ENCODE measurements at regions not wholly inside any gene's neighbourhood (a gene's known extent, or its start where the extent isn't known, plus 50 kb on each side); places are given as distances from the start of the nearest gene placed in this dataset.
"Not testable (repeated sequence)": the region's sequence is repeated elsewhere in the genome, so short reads cannot be mapped to it uniquely, and the experiment has no call there.

DNA sequence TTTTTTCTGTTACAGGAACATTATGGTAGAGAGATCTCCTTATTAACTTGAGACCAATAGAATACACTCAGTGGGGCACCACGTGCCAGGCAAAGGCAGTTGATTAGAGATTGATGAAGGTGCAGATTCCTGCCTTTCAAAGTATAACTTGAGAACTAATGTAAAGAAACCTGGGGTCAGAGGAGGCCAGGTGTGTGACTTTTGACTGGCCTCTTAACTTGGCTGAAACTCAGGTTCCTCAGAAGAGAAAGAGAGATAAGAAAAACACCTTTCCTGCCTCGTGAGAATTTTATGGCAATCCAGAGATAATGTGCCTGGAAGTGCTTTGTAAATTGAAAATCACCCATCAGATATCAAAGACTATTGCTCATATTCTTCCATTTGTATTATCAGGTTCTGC, 110.7 kb upstream of the GZMB start:
- DNase-seq (ENCODE audit: low spot score): no peak

GRCh38 chr14:24741871-24742270, 107.9 kb upstream of the GZMB start:
- no peak for DNase-seq (ENCODE audit: low spot score)

- DNase-seq (ENCODE audit: low spot score): no peak
Observed at GRCh38 chr14:24735984-24736630, 102.1 kb upstream of the GZMB start.

DNA sequence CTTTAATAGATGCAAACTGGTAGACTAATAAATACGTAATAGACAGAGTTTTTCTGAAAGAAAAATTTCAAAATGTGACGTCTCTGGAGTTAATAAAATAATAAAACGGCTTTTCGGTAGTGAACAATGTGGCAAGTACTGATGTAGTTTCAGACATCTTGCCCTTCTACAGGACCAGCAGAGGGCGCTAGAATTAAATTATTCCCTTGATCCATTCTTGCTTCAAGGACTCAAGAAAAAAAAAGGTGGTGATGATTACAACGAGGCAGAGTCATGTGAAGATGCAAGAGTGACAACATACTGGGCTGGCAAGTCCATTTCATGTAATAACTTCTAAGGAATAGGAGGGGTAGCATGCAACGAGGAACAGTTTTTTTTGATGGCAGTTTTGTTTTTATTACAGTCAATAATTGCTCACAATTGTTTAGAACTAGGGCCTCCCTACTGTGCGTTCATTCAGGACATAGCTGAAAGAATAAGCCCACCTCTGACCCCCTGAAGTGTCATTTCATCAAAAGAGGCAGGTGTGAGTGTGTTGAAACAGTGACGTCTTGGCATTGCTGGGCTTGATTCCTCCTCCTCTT, 101.0 kb upstream of the GZMB start:
- peak; percentile 86 for DNase-seq (ENCODE audit: low spot score)

- DNase-seq (ENCODE audit: low spot score): no peak
Observed at GRCh38 chr14:24726480-24726879, 92.5 kb upstream of the GZMB start.

- no peak for DNase-seq (ENCODE audit: low spot score)
Observed at GRCh38 chr14:24725311-24725710, 91.3 kb upstream of the GZMB start.

GRCh38 chr14:24721775-24722174, 87.8 kb upstream of the GZMB start:
- DNase-seq (ENCODE audit: low spot score): no peak

GRCh38 chr14:24715239-24715638, 81.2 kb upstream of the GZMB start:
- no peak for DNase-seq (ENCODE audit: low spot score)

DNA sequence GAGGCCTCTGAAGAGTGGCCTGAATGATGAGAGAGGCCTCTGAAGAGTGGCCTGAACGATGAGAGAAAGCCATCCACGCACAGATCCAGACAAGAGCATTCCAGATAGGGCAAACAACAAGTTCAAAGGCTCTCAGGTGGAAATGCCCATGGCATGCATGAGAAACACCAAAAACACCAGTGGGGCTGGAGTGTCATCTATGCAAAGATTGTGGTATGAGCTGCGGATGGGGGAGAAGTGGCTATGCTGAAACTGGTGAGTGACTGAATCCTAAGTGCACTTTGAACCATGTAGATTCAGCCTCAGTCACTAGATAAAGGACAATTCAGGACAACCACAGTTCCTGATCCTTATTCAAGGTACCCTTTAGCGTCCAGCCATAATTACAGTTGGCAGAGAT, 79.4 kb upstream of the GZMB start:
- DNase-seq (ENCODE audit: low spot score): no peak

GRCh38 chr14:24712909-24713308, 78.9 kb upstream of the GZMB start:
- no peak for DNase-seq (ENCODE audit: low spot score)

GRCh38 chr14:24712374-24712773, 78.4 kb upstream of the GZMB start:
- DNase-seq (ENCODE audit: low spot score): no peak

DNA sequence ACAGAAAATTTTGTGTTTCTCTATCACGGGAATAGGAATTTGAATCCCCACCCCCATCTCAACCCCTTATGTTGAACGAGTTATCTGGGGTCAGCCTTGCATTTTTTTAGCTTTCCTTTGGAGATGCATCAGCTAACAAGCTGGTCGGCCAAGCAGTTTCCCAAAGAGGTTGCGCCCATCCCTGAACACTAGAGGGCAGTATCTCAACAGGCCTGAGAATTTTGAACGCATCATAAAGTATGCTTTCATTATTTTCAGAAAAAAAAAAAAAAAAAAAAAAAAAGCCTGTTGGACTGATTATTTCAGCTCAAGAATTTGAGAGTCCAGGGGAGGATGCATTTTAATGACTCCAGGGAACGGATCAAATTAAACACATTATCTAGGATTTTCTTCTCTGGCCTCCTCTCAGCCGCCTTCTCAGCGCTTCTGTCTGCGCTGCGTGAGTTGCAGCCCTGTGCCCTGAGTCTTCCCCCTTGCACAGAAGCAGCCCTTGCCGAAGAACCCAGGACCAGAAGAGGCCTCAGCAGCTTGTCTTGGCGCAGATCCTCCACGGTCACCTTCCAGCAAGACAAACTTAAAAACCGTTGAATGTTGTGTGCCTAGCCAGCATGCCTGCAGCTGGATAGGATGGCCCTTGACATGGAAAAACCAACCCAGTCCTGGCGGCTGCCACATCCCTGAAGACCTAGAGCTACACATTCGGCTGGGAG, 76.6 kb upstream of the GZMB start:
- peak; percentile 82 for DNase-seq (ENCODE audit: low spot score)

DNA sequence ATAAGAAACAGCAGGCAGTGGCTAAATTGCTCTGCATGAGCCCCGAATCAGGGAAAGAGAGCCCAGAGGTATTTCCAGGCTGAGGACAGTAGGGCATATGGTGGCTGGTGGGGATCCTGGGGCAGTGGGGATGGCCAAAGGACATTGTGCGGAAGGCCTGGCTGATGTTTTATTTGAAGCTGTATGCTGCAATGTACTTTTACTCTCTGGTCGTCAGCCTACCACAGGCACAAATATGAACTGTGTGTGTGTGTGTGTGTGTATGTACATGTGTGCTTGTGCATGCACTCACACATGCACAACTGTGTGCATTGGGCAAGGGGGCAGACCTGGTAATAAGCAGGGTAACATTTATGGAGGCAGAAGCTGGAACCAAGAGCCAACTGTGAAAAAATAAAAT, 74.7 kb upstream of the GZMB start:
- no peak for DNase-seq (ENCODE audit: low spot score)

DNA sequence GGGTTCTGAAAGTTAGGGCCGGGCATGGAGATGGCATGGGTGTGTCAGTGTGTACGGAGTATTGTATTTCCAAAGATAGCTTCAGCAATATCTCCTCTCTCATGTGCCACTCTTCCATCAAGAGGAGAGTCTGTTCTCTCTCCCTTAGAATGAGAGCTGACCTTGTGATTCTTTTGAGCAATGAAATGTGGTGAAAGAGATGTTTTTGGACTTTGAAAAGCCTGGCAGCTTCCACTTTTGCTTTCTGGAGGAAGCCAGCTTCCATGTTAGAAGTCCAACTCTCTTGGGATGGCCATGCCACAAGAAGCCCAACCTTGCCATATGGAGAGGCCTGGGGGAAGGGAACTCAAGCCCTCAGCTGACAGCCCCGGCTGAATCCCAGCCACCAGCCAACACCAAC, 72.4 kb upstream of the GZMB start:
- DNase-seq (ENCODE audit: low spot score): no peak

DNA sequence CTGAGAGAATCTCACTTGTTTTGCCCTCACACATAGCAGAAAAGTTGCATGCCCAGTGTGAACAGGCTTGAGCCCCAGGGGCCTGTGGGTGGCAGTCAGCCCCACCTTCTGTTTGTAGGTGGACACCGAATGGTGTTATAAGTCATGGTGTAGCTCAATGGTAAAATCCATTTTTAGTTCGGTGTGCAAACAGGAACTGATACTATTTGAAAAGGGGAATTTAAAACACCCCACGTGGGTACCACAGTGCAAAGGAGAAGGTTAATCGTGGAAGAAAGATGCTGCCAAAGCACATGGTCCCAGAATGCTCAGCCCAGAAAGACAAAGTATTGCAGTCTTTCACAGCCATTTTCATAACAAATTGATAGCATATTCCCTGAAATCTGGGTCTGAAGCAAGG, 71.8 kb upstream of the GZMB start:
- DNase-seq (ENCODE audit: low spot score): peak; percentile 28

GRCh38 chr14:24701062-24701461, 67.1 kb upstream of the GZMB start:
- no peak for DNase-seq (ENCODE audit: low spot score)

DNA sequence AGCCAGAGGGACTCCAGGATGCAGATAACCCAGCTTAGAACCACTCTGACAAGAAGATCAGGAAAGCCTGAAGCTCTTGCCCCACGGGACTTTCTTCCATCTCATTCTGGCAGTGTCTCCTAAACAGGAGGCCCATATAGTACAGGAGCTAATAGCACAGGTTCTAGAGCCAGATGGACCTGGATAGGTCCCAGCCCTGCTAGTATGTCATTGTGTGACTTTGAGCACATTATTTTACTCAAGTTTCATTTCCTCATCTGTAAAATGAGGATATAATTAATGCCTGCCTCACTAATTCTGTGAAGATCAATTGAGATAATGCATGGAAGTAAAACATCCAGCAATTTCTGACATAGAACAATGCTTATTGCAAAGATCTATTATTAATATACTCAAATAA, 66.5 kb upstream of the GZMB start:
- DNase-seq (ENCODE audit: low spot score): no peak

DNA sequence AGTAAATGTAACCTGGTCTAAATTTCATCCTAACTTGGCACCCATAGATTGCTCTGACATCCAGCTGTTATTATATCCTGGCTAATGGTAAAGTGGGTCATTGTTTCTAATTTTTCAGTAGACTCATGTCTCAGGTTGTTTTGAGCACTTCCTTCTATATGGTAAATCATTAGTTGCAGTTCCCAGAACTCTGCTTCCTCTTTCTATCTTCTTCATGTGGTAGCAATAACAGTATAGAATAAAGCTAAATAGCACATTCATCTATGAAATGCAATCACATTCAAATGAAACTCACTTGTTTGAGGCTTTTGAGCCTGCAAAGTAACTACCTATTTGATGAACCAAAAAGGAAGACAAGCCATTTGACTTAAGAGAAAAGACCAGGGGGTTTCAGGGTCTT, 65.1 kb upstream of the GZMB start:
- DNase-seq (ENCODE audit: low spot score): no peak

- DNase-seq (ENCODE audit: low spot score): not testable (repeated sequence)
Observed at GRCh38 chr14:24696280-24696920, 62.4 kb upstream of the GZMB start.

GRCh38 chr14:24695265-24696241, 61.6 kb upstream of the GZMB start:
- DNase-seq (ENCODE audit: low spot score): peak; percentile 72

DNA sequence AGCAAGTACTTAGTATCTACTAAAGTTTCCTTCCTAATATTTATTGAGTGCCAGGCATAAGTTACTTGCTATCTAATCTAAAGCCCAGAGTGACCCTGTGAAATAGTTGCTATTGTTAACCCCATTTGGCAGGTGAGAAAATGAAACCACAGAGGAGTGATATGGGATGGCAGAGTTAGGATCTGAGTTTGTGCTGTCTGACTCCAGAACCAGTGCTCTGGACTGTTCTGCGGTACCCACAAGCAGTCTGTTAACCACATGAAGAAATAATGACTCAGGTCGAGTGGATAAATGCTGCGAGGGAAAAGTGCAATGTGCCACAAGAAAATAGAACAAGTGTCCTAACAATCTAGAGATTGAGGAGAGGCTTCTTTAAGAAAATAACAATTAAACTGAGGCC, 60.7 kb upstream of the GZMB start:
- no peak for DNase-seq (ENCODE audit: low spot score)

- DNase-seq (ENCODE audit: low spot score): no peak
Observed at GRCh38 chr14:24693983-24694382, 60.0 kb upstream of the GZMB start.
